Activated CD4-positive, alpha-beta T cell treated with anti-CD3 and anti-CD28 coated beads for 24 hours (primary cell): ENCODE measurements at regions not wholly inside any gene's neighbourhood (a gene's known extent, or its start where the extent isn't known, plus 50 kb on each side); places are given as distances from the start of the nearest gene placed in this dataset.

Source experiments
- DNase-seq, 2 donors: peaks; one replicate each; pipeline ENCODE4 v3.0.0-alpha.2; 2020; ENCODE audit warnings: low read depth in 2 of 2

GRCh38 chr7:9854605-9855004, 1119.1 kb upstream of the PHF14 start:
- DNase-seq = no peak

DNA sequence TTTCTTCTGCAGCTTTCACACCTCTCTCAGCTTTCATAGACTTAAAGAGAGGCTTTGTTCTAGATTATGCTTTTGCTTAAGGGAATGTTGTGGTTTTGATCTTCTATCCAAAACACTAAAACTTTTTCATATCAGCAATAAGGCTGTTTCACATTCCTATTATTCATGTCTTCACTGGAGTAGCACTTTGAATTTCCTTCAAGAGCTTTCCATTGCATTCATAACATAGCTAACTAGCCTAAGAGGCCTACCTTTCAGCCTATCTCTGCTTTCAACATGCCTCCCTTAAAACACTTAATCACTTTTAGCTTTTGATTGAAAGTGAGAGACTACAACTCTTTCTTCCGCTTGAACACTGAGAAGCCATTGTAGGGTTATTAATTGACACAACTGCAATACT, 1117.0 kb upstream of the PHF14 start:
- no peak for DNase-seq

GRCh38 chr7:9863545-9863944, 1110.1 kb upstream of the PHF14 start:
- no peak for DNase-seq

DNA sequence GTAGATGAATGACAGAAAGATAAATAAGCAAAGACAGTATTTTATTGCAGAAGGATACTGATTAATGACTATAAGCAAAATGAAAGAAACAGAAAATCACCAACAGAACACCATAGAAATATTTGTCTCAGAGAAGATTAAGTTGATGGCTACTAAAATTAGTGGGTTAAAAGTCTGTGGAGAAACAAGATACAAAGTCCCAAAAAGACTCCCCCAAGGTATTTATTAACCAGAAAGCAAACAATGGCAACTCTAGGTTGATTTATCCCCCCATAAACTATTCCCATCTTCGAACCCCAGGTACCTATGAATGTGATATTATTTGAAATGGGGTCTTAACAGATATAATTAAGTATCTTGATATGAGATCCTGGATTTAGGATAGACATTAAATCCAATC, 1104.5 kb upstream of the PHF14 start:
- no peak for DNase-seq

DNA sequence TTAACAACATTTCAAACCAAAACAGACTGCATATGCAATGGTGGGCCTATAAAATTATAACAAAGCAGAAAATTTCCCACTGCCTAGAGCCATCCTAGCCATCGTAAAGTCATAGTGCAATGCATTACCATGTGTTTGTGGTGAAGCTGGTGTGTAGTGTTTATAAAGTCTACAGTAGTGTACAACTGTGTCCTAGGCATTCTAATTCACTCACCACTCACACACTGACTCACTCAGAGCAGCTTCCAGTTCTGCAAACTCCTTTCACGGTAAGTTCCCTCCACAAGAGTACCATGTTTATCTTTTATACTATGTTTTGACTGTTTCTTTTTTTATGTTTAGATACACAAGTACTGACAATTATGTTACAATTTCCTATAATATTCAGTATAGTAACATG, 1104.1 kb upstream of the PHF14 start:
- DNase-seq = no peak

- DNase-seq = no peak
These were observed 1103.0 kb upstream of the PHF14 start for GRCh38 chr7:9870674-9871073.

DNA sequence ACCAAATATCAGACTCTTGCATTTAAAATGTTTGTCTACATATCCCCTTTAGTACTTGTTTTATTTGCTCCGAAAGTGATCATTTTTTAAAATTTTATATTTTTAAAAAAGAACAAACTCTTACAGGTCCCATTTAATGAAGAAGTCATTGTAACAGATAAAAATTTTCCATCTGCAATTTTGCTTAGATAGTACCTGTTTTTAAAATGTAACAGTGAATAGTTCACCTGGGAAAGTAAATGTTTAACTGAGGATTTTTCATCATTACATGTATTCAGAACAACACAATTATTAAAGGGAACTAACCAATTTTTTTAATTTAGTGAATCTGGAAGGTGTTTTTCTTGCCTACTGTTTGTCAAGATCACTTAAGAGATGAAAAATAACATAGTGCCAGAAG, 1099.5 kb upstream of the PHF14 start:
- no peak for DNase-seq

DNA sequence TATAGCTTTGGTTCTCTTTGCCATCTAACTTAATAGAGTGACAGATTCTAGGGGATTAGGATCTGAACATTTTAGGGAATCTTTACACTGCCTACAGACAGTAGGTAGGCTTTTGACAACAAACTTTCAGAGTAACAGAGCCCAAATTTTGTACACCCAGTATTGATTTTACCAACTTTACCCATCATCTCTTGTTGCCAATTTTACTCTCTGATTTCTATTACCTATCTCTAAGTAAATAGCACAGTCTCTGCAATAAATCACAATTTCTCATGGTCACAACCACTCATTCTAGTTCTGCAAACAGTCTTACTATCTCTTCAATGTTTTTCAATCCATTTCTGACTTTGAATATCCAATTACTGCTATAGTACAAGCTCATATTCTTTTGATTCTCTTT, 1097.6 kb upstream of the PHF14 start:
- DNase-seq = no peak

DNA sequence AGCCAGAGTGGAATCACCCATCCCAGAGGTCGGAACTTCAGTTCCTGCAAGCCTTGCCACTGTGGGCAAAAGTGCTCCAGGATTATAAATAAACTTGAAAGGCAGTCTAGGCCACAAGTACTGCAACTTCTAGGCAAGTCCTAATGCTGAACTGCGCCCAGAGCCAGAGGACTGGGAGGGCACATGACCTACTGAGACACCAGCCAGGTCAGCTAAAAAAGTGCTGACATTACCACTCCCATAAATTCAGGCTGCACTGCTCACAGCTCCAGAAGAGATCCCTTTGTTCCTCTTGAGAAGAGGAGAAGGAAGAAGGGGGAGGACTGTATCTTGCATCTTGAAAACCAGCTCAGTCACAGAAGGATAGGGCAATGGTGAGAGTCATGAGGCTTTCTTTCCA, 1084.1 kb upstream of the PHF14 start:
- no peak for DNase-seq

- no peak for DNase-seq
These were observed 1083.6 kb upstream of the PHF14 start for GRCh38 chr7:9890092-9890491.

DNA sequence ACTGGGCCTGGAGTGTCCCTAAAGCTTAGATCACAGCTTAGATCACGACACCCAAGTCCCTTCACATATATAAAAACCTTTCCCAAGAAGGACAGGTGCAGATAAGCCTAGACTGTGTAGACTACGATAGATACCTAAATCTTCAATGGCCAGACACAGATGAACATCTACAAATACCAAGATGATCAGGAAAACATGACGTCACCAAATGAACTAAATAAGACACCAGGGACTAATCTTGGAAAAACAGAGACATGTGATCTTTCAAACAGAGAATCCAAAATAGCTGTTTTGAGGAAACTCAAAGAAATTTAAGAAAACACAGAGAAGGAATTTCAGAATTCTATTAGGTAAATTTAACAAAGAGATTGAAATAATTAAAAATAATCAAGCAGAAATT, 1082.6 kb upstream of the PHF14 start:
- DNase-seq = no peak

DNA sequence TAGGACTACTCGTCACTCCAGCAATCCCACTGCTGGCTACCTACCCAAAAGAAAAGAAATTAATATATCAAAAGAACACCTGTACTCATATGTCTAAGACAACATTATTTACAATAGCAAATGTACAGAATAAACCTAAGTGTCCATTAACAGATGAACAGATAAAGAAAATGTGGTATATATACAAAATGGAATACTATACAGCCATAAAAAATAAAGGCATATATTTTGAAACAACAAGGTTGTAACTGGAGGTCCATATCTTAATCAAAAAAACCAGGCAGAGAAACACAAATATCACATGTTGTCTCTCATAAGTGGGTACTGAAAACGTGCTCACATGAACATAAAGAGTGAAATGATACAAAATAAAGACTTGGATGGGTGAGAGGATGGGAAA, 1073.3 kb upstream of the PHF14 start:
- no peak for DNase-seq

DNA sequence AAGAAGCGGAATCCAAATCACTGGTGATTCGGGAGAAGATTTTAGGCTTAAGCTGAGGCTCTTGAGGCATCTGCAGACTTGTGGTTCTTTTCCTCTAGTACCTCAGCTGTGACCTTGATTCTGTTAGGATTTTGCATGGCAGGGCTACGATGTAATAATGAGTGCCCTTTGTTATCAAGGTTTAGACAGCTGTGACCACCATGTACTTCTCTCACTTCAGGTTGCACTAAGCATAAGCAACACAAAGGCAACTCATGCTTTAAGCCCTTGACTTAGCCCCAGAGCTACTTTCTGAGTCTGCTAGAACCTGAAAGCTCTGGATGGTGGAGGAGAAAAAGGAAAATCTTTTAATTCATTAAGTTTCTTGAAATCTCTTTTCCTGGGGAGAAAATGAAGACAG, 1052.3 kb upstream of the PHF14 start:
- no peak for DNase-seq

- no peak for DNase-seq
These were observed 1035.6 kb upstream of the PHF14 start for GRCh38 chr7:9937944-9938631.

DNA sequence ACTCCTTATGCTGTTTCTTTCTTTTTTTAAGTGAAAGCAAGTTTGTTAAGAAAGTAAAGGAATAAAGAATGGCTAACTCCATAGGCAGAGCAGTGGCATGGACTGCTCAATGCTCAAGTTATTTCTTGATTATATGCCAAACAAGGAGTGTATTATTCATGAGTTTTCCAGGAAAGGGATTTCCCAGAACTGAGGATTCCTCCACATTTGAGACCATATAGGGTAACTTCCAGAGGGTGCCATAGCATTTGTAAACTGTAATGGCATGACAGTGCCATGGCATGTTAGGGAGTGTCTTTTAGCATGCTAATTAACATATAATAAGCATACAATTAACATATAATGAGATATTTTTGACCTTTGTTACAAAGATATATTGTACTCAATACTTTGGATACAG, 1034.5 kb upstream of the PHF14 start:
- DNase-seq = no peak

- DNase-seq = no peak
These were observed 1028.5 kb upstream of the PHF14 start for GRCh38 chr7:9945131-9945530.

- DNase-seq = no peak
These were observed 1027.8 kb upstream of the PHF14 start for GRCh38 chr7:9945857-9946256.

- DNase-seq = no peak
These were observed 1018.5 kb upstream of the PHF14 start for GRCh38 chr7:9955138-9955537.

DNA sequence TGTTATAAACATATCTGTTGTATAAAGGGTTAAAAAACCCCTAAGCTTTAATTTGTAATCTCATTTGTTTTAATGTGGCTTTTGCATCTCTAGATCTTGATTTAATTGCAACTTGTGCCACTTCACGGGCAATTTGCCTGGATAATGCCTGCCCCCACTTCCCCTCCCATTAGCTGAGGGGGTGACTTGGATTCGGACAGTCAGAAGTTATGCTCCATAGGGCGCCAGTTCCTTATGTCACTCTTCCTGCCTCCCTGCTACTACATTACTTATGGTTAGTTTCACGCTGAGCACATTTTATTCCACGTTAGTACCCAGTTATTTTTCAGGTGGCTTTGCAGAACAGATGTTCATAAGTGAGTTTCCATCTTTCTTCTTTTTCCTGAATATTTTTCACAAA, 1015.2 kb upstream of the PHF14 start:
- no peak for DNase-seq

DNA sequence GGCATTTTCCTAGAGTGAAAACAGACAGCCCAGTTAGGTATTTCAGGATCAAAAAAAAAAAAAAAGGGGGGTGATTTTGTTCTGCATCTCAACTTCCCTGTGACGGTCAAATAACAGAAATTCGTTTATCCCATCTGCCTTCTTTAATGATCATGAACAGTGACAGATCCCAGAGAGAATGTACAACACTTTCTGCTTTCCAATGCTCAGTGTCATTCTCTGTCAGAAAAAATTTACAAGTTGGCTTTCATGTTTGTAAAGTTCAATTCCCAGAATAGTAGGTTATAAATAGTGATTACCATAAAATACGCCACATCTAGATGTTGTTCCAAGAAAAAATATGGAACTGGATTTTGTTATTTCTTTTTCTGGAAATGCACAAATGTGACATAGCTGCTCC, 1013.2 kb upstream of the PHF14 start:
- DNase-seq = no peak

DNA sequence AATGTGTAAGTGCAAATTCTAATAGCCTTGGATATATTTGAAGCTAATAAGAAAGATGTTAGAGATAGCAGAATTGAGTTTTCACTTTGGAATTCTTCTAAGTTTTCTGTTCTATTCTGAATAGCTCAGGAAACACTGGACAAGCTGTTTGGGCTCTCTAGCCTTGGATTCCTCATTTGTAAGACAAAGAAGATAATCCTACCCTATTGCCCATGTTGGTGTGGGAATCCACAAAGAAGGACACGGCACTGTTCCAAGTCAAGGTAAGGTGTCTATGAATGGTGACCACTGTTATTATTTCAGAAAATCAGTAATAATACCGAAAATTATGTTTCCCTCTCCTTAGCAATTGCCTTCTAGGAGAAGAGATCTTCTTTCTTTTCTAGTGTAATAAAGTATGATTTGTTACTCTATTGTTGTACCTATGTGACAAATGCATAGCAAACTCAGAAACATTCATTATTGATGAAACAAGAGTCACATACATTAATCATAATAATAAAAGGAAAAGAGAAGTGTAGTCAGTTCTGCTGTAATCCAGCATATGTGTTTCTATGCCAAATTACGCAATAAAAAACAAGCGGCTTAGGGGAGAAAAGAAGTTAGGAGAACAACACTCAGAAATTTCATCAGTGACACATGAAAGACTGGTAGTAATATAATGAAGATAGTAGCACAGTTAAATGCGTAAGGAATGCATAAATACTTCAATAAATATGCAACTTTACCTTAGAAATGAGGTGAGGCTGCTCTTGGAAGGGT, 1012.3 kb upstream of the PHF14 start:
- DNase-seq = no peak

- DNase-seq = no peak
These were observed 1010.9 kb upstream of the PHF14 start for GRCh38 chr7:9962742-9963141.
